Activated T-helper 2 cell treated with anti-CD3 and anti-CD28 coated beads, Interferon-gamma antibody, Interleukin-2, Interleukin-4, amounts not matched to agents 10 μg/mL and 5 μg/mL and 100 μg/mL, durations not matched to agents 14 hours and 24 hours and 36 hours (primary cell): ENCODE measurements at regions not wholly inside any gene's neighbourhood (a gene's known extent, or its start where the extent isn't known, plus 50 kb on each side); places are given as distances from the start of the nearest gene placed in this dataset.
"Not testable (repeated sequence)": the region's sequence is repeated elsewhere in the genome, so short reads cannot be mapped to it uniquely, and the experiment has no call there.

Source experiments
- DNase-seq: peaks from one replicate; pipeline ENCODE4 v3.0.0; 2021; ENCODE audit warnings: low spot score
- H3K27ac Mint-ChIP-seq: one replicate; pipeline ENCODE4 v1.8.0; 2021; ENCODE audit warnings: mixed read lengths
- H3K27me3 Mint-ChIP-seq: one replicate; pipeline ENCODE4 v1.8.0; 2021; ENCODE audit warnings: low read depth, mixed read lengths
- H3K36me3 Mint-ChIP-seq: one replicate; pipeline ENCODE4 v1.8.0; 2021; ENCODE audit warnings: low read depth, mixed read lengths
- H3K4me1 Mint-ChIP-seq: one replicate; pipeline ENCODE4 v1.8.0; 2021; ENCODE audit warnings: low read depth, mixed read lengths
- H3K4me3 Mint-ChIP-seq: one replicate; pipeline ENCODE4 v1.8.0; 2021; ENCODE audit warnings: low read depth, mild to moderate bottlenecking, moderate library complexity, mixed read lengths
- H3K9me3 Mint-ChIP-seq: one replicate; pipeline ENCODE4 v1.8.0; 2021; ENCODE audit warnings: mixed read lengths
- intact Hi-C: fragments of 100-400 bp; cut with micrococcal nuclease; formaldehyde crosslinking; loops from one replicate; pipeline ENCODE4 v1.15.1; 2023

GRCh38 chr4:138875891-138876608 lies 139.5 kb upstream of the NOCT start:
- H3K36me3 Mint-ChIP-seq: no peaks in the 10 kb centered on the region
- no peak for DNase-seq
- no peaks in the 10 kb centered on the region for H3K4me1 Mint-ChIP-seq
- H3K27ac Mint-ChIP-seq: no peak overlapping the region
- intact Hi-C loops: loop anchor here (10.0 kb wide), 2 partner anchors 191 to 841 kb away; no protein-coding TSS in a partner anchor
- H3K27me3 Mint-ChIP-seq: peaks cover 7% of the 10 kb centered on the region
- H3K4me3 Mint-ChIP-seq: no peak overlapping the region
- H3K9me3 Mint-ChIP-seq: no peaks in the 10 kb centered on the region

- H3K36me3 Mint-ChIP-seq: no peaks in the 10 kb centered on the region
- no peaks in the 10 kb centered on the region for H3K4me1 Mint-ChIP-seq
- peaks cover 5% of the 10 kb centered on the region for H3K27me3 Mint-ChIP-seq
- H3K9me3 Mint-ChIP-seq: no peaks in the 10 kb centered on the region
- intact Hi-C loops: loop anchor here (10.0 kb wide), 2 partner anchors 187 to 837 kb away; no protein-coding TSS in a partner anchor
- no peak overlapping the region for H3K27ac Mint-ChIP-seq
- DNase-seq: no peak
- no peak overlapping the region for H3K4me3 Mint-ChIP-seq
Measured at GRCh38 chr4:138871555-138871875, 144.1 kb upstream of the NOCT start.

- Mint-ChIP-seq H3K4me3 (no peak overlapping the region), H3K36me3 (no peaks in the 10 kb centered on the region), H3K4me1 (no peaks in the 10 kb centered on the region), H3K9me3 (no peaks in the 10 kb centered on the region), H3K27ac (no peak overlapping the region), H3K27me3 (peaks cover 5% of the 10 kb centered on the region)
- DNase-seq: no peak
- intact Hi-C loops: loop anchor here (10.0 kb wide), 2 partner anchors 186 to 836 kb away; no protein-coding TSS in a partner anchor
Measured at GRCh38 chr4:138870737-138871554, 144.6 kb upstream of the NOCT start.

GRCh38 chr4:138869631-138870030 lies 145.9 kb upstream of the NOCT start:
- H3K36me3 Mint-ChIP-seq: no peaks in the 10 kb centered on the region
- H3K9me3 Mint-ChIP-seq: no peaks in the 10 kb centered on the region
- H3K27ac Mint-ChIP-seq: no peak overlapping the region
- no peak for DNase-seq
- H3K4me1 Mint-ChIP-seq: no peaks in the 10 kb centered on the region
- intact Hi-C loops: loop anchor here (10.0 kb wide), 2 partner anchors 185 to 835 kb away; no protein-coding TSS in a partner anchor
- peaks cover 7% of the 10 kb centered on the region for H3K27me3 Mint-ChIP-seq
- no peak overlapping the region for H3K4me3 Mint-ChIP-seq

DNA sequence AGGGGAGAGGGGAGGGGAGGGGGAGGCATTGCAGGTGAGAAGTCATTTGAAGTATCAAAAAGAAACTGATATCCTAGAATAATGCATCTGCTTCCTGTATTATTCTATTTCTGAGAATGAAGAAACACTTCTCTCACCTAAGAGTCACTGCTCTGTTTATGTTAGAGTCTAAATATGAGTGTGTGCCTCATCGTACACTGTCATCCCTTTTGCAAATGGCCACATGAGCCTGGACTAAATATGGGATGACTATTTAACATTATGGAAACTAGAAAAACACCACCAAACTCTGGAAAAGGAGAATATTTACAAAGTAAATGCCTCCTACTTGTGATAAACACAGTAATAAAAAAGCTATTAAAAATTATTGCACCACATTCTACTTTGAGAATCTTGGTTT lies 146.4 kb upstream of the NOCT start:
- H3K9me3 Mint-ChIP-seq: no peaks in the 10 kb centered on the region
- no peak overlapping the region for H3K4me3 Mint-ChIP-seq
- DNase-seq: no peak
- no peaks in the 10 kb centered on the region for H3K36me3 Mint-ChIP-seq
- intact Hi-C loops: no loop called here
- peaks cover 7% of the 10 kb centered on the region for H3K27me3 Mint-ChIP-seq
- no peak overlapping the region for H3K27ac Mint-ChIP-seq
- H3K4me1 Mint-ChIP-seq: no peaks in the 10 kb centered on the region

- H3K27ac Mint-ChIP-seq: no peak overlapping the region
- no peaks in the 10 kb centered on the region for H3K36me3 Mint-ChIP-seq
- DNase-seq: no peak
- intact Hi-C loops: no loop called here
- no peaks in the 10 kb centered on the region for H3K9me3 Mint-ChIP-seq
- H3K27me3 Mint-ChIP-seq: peaks cover 7% of the 10 kb centered on the region
- H3K4me1 Mint-ChIP-seq: no peaks in the 10 kb centered on the region
- H3K4me3 Mint-ChIP-seq: no peak overlapping the region
Measured at GRCh38 chr4:138868562-138868961, 147.0 kb upstream of the NOCT start.

DNA sequence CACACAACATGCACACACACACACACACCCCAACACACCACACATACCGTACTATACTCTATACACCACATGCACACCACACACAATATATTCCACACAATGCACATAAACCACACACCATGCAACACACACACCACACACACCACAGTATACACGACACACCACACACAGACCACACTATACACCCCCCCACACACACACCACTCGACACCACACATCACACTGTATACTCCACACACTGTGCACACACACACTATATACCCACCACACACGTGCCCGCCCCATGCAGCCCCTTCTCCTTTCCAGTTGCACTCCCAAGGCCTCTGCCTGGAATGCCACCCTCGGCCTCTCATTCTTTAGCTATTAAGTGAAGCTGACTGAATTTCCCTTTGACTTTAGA lies 148.2 kb upstream of the NOCT start:
- no peak for DNase-seq
- no peak overlapping the region for H3K4me3 Mint-ChIP-seq
- no peaks in the 10 kb centered on the region for H3K9me3 Mint-ChIP-seq
- H3K4me1 Mint-ChIP-seq: no peaks in the 10 kb centered on the region
- H3K27ac Mint-ChIP-seq: no peak overlapping the region
- intact Hi-C loops: no loop called here
- peaks cover 5% of the 10 kb centered on the region for H3K27me3 Mint-ChIP-seq
- H3K36me3 Mint-ChIP-seq: no peaks in the 10 kb centered on the region

- intact Hi-C loops: no loop called here
- no peak overlapping the region for H3K4me3 Mint-ChIP-seq
Measured at GRCh38 chr4:138866314-138866713, 149.3 kb upstream of the NOCT start.

DNA sequence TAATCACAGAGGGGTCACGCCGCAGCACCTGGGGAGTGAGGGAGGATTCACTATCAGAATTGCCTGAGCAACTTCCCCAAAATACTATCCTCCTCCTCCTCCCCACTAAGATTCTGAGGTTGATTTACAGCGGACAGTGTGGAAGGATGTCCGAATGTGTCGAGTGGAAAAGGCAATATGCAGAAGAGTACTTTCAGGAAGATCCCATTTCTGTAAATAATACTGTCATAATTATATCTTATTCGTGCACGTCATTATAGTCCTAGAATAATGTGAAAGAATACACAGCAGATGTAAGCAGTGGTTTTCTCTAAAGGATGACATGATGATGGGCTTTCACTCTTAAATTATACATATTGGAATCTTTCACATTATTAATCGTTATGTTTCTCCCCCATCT lies 149.8 kb upstream of the NOCT start:
- intact Hi-C loops: no loop called here
- Mint-ChIP-seq H3K36me3 (no peaks in the 10 kb centered on the region), H3K4me1 (no peaks in the 10 kb centered on the region), H3K9me3 (no peaks in the 10 kb centered on the region), H3K4me3 (no peak overlapping the region), H3K27me3 (peaks cover 2% of the 10 kb centered on the region), H3K27ac (no peak overlapping the region)
- no peak for DNase-seq

More at GRCh38 chr4:138866314-138866713, 149.3 kb upstream of the NOCT start:
- DNase-seq: no peak
- Mint-ChIP-seq H3K4me1 (no peaks in the 10 kb centered on the region), H3K9me3 (no peaks in the 10 kb centered on the region), H3K36me3 (no peaks in the 10 kb centered on the region), H3K27me3 (peaks cover 5% of the 10 kb centered on the region), H3K27ac (no peak overlapping the region)

GRCh38 chr4:138864961-138865720 lies 150.4 kb upstream of the NOCT start:
- Mint-ChIP-seq H3K9me3 (no peaks in the 10 kb centered on the region), H3K4me3 (no peak overlapping the region), H3K27ac (no peak overlapping the region), H3K36me3 (no peaks in the 10 kb centered on the region), H3K27me3 (peaks cover 2% of the 10 kb centered on the region), H3K4me1 (no peaks in the 10 kb centered on the region)
- DNase-seq: no peak
- intact Hi-C loops: no loop called here

GRCh38 chr4:138863160-138863559 lies 152.4 kb upstream of the NOCT start:
- no peaks in the 10 kb centered on the region for H3K36me3 Mint-ChIP-seq
- H3K4me3 Mint-ChIP-seq: no peak overlapping the region
- H3K27ac Mint-ChIP-seq: no peak overlapping the region
- no peaks in the 10 kb centered on the region for H3K4me1 Mint-ChIP-seq
- no peaks in the 10 kb centered on the region for H3K9me3 Mint-ChIP-seq
- DNase-seq: no peak
- peaks cover 2% of the 10 kb centered on the region for H3K27me3 Mint-ChIP-seq
- intact Hi-C loops: no loop called here

GRCh38 chr4:138861135-138861534 lies 154.4 kb upstream of the NOCT start:
- DNase-seq: no peak
- intact Hi-C loops: no loop called here
- Mint-ChIP-seq H3K9me3 (no peaks in the 10 kb centered on the region), H3K4me3 (no peak overlapping the region), H3K27me3 (peaks cover 2% of the 10 kb centered on the region), H3K27ac (no peak overlapping the region), H3K4me1 (no peaks in the 10 kb centered on the region), H3K36me3 (no peaks in the 10 kb centered on the region)

DNA sequence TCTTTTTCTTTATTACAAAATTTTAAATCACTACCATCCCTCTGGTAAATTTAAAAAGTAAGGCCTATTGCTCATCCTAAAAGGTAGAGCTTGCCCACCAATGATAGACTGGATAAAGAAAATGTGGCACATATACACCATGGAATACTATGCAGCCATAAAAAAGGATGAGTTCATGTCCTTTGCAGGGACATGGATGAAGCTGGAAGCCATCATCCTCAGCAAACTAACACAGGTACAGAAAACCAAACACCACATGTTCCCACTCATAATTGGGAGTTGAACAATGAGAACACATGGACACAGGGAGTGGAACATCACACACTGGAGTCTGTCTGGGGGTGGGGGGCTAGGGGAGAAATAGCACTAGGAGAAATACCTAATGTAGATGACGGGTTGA lies 155.2 kb upstream of the NOCT start:
- intact Hi-C loops, H3K27me3 Mint-ChIP-seq, DNase-seq, H3K36me3 Mint-ChIP-seq, H3K9me3 Mint-ChIP-seq, H3K4me1 Mint-ChIP-seq, H3K27ac Mint-ChIP-seq, H3K4me3 Mint-ChIP-seq: not testable (repeated sequence)
